Adrenal gland (tissue), 9 donors: ENCODE measurements at regions not wholly inside any gene's neighbourhood (a gene's known extent, or its start where the extent isn't known, plus 50 kb on each side); places are given as distances from the start of the nearest gene placed in this dataset.

ENCODE experiments used
- DNase-seq, 7 donors: peaks; one replicate each; pipeline ENCODE4 v3.0.0-alpha.2; 2019 to 2020
- H3K27ac ChIP-seq, 5 donors: fragments of 200-600 bp; sonication (generic) in 4 of 5; 1 replicate in 3 of 5; 2 replicates in 2 of 5; pipeline versions ENCODE4 v1.5.1 to v1.8.0; 2016 to 2020; ENCODE audit warnings: mild to moderate bottlenecking in 1 of 5
- H3K27me3 ChIP-seq: fragments of 200-600 bp; 2 replicates; pipeline ENCODE4 v1.8.0; 2021
- H3K36me3 ChIP-seq, 2 donors: fragments of 200-600 bp; replicated peaks in 1 of 2; 1 replicate in 1 of 2; 2 replicates in 1 of 2; pipeline versions ENCODE4 v1.5.1 to v1.8.0; 2018 to 2022
- H3K4me1 ChIP-seq, 2 donors: fragments of 200-600 bp; replicated peaks in 1 of 2; 1 replicate in 1 of 2; 2 replicates in 1 of 2; pipeline versions ENCODE4 v1.5.1 to v1.8.0; 2018 to 2021
- H3K4me3 ChIP-seq, 4 donors: fragments of 200-600 bp; sonication (generic) in 3 of 4; one replicate each; pipeline ENCODE4 v1.5.1; 2016 to 2018
- H3K9me3 ChIP-seq, 3 donors: fragments of 200-600 bp; sonication (generic) in 1 of 3; replicated peaks in 1 of 3; 1 replicate in 2 of 3; 2 replicates in 1 of 3; pipeline versions ENCODE4 v1.5.1 to v1.8.0; 2016 to 2021
- POLR2A ChIP-seq, 2 donors: fragments of 450-650 bp; IDR thresholded peaks; one replicate each; pipeline ENCODE4 v1.6.1; 2017; ENCODE audit warnings: antibody characterized with exemption in 2 of 2, mild to moderate bottlenecking in 2 of 2, moderate library complexity in 1 of 2
- WGBS, 4 donors: extraction: QIAGEN DNeasy Blood & Tissue Kit in 2 of 4; methylation state at CpG; one replicate each; pipeline versions ENCODE4 v1.1.5 to v1.1.7; 2013 to 2017; 5-methylcytosine and 5-hydroxymethylcytosine counted together
- intact Hi-C, 2 donors: fragments of 100-400 bp; cut with DNase I; formaldehyde crosslinking; loops; one replicate each; pipeline versions ENCODE4 v1.14.1 to v1.15.0; 2022 to 2023
- TF ChIP-seq, protein P1 (sequence below), 6 experiments: fragments of 450-650 bp in 4 of 6; fragments of 200-600 bp in 2 of 6; sonication (generic) in 1 of 6; IDR thresholded peaks; 1 replicate in 5 of 6; 2 replicates in 1 of 6; pipeline versions ENCODE4 v1.5.1 to v1.8.0; 2016 to 2021; ENCODE audit warnings: antibody characterized with exemption in 6 of 6, mild to moderate bottlenecking in 2 of 6, moderate library complexity in 1 of 6
- donor health status: healthy with polysubstance abuse.
- donor health status: Bipolar disorder and iron deficiency.
- donor health status: DM: yes; HTN: yes; CAD: no.
- donor health status: DM: no; HTN: no; CAD: no.
- donor health status: DM: no; HTN: no; CAD: no.

DNA sequence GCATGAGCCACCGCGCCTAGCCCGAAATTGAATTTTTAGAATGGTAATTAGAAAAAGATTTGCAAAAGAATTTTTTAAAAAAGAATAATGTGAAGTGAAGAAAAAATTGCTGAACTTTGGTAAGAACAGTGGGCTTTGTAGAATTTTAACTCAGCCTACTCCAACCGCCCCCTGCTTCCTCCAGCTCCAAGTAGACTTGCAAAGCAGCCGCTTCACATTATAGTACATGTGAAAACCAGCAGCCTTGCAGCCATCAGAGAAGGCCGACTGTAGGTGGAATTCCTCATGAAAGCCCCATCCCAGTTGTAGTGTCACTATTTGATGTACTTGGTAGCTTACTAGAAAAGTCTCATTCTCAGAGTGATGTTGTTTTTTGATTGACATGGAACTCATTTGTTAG lies 835.6 kb downstream of the TBC1D32 start:
- intact Hi-C loops: no loop called here
- no peaks in the 10 kb centered on the region for H3K36me3 ChIP-seq
- no peak for TF ChIP-seq POLR2A (IDR thresholded peaks at IDR 0.05)
- TF ChIP-seq, protein P1, sequence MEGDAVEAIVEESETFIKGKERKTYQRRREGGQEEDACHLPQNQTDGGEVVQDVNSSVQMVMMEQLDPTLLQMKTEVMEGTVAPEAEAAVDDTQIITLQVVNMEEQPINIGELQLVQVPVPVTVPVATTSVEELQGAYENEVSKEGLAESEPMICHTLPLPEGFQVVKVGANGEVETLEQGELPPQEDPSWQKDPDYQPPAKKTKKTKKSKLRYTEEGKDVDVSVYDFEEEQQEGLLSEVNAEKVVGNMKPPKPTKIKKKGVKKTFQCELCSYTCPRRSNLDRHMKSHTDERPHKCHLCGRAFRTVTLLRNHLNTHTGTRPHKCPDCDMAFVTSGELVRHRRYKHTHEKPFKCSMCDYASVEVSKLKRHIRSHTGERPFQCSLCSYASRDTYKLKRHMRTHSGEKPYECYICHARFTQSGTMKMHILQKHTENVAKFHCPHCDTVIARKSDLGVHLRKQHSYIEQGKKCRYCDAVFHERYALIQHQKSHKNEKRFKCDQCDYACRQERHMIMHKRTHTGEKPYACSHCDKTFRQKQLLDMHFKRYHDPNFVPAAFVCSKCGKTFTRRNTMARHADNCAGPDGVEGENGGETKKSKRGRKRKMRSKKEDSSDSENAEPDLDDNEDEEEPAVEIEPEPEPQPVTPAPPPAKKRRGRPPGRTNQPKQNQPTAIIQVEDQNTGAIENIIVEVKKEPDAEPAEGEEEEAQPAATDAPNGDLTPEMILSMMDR (IDR thresholded peaks at IDR 0.05): no peak
- DNase-seq: no peak
- H3K27me3 ChIP-seq: no peaks in the 10 kb centered on the region
- H3K9me3 ChIP-seq: no peaks in the 10 kb centered on the region
- H3K4me1 ChIP-seq: peaks cover 0 to 3% of the 10 kb centered on the region in 2 donors
- no peak overlapping the region for H3K4me3 ChIP-seq
- WGBS, 4 donors: 87 to 92% (median 92%) methylated on average over 6 of the region's 6 CpGs
- H3K27ac ChIP-seq: no peak overlapping the region

DNA sequence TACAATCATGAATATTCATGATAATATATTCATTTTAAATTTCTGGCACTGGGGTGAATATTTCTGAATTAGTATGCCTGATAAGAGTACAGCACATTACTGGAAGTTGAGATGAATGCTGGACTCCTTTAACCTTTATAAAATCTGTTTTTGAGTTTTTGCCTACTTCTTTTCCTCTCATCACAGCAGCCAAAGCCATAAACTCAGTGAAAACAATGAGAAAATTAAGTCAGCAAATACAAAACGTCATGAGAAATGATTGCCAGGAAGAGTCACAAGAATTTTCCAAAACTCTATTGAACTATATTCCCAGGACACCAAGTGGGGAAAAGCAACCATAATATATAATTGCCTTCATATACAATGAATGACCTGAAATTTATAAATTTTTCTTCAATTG lies 837.6 kb downstream of the TBC1D32 start:
- TF ChIP-seq POLR2A (IDR thresholded peaks at IDR 0.05): no peak
- TF ChIP-seq, protein P1 (IDR thresholded peaks at IDR 0.05): no peak
- DNase-seq: no peak
- no peaks in the 10 kb centered on the region for H3K27me3 ChIP-seq
- H3K36me3 ChIP-seq: no peaks in the 10 kb centered on the region
- no peak overlapping the region for H3K4me3 ChIP-seq
- WGBS, 4 donors: 20 to 34% (median 26%) methylated on average over 1 of the region's 1 CpG
- no peaks in the 10 kb centered on the region for H3K9me3 ChIP-seq
- H3K27ac ChIP-seq: no peak overlapping the region
- intact Hi-C loops: no loop called here
- peaks cover 0 to 3% of the 10 kb centered on the region in 2 donors for H3K4me1 ChIP-seq

DNA sequence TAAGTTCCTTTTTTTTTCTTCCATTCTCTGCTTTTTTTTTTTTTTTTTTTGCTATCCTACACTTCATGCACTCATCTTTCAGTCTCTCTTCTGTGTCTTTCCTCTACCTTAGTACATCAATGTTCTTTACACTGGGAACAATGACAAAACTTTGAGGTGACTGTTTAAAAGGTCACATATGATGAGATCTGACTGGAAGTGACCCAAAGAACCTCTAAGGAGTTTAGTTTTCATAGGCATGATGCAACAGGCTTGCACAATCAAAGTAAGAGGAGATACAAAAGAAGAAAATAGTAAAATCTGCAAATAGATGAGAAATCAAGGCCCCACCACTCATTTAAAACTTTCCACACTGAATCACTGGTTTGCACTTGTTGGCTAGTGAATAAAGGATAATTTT lies 840.8 kb downstream of the TBC1D32 start:
- DNase-seq: peak in 2 of 7 donors; percentile 12 to 18
- no peak for TF ChIP-seq POLR2A (IDR thresholded peaks at IDR 0.05)
- TF ChIP-seq, protein P1 (IDR thresholded peaks at IDR 0.05): no peak
- Histone ChIP-seq H3K9me3 (no peaks in the 10 kb centered on the region), H3K36me3 (no peaks in the 10 kb centered on the region), H3K27me3 (no peaks in the 10 kb centered on the region), H3K27ac (no peak overlapping the region), H3K4me1 (peaks cover 0 to 3% of the 10 kb centered on the region in 2 donors), H3K4me3 (no peak overlapping the region)
- intact Hi-C loops: no loop called here

DNA sequence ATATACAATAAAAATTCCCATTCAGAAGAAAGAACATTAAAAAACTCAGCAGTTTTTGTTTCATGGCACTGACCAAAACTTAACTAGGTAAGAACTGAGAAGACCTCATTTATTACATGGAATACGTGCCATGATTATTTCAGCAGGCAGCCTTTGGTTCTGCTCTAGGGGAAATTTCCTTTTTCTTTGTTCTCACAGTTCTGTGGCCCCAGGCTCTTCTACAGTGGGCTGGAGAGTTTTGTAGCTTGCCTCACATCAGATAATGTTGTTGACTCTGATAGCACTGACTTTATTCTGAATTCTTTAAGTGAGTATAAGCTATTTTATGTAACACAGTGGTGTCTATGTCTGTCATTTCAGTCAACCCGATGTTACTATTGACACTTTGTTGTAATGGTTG lies 844.3 kb downstream of the TBC1D32 start:
- no peaks in the 10 kb centered on the region for H3K36me3 ChIP-seq
- 80 to 88% (median 85%) methylated on average over 2 of the region's 2 CpGs for WGBS, 4 donors
- H3K9me3 ChIP-seq: no peaks in the 10 kb centered on the region
- no peaks in the 10 kb centered on the region for H3K27me3 ChIP-seq
- no peak for DNase-seq
- intact Hi-C loops: no loop called here
- no peak overlapping the region for H3K27ac ChIP-seq
- TF ChIP-seq, protein P1 (IDR thresholded peaks at IDR 0.05): no peak
- no peak for TF ChIP-seq POLR2A (IDR thresholded peaks at IDR 0.05)
- peaks cover 0 to 3% of the 10 kb centered on the region in 2 donors for H3K4me1 ChIP-seq
- no peak overlapping the region for H3K4me3 ChIP-seq
